ENCODE measurements at regions not wholly inside any gene's neighbourhood (a gene's known extent, or its start where the extent isn't known, plus 50 kb on each side); places are given as distances from the start of the nearest gene placed in this dataset.
"Not testable (repeated sequence)": the region's sequence is repeated elsewhere in the genome, so short reads cannot be mapped to it uniquely, and the experiment has no call there.

GRCh38 chr5:87605663-87606062 is 192.9 kb upstream of the CCNH start:
- H3K4me1 Mint-ChIP-seq = no peaks in the 10 kb centered on the region
- H3K9me3 Mint-ChIP-seq = peaks cover 2 to 11% (median 4%) of the 10 kb centered on the region in 7 donors
- DNase-seq (no peak), ATAC-seq (ENCODE audit: low read depth in 2 of 2) (no peak)
- H3K27ac Mint-ChIP-seq = no peak overlapping the region
- no peak overlapping the region for H3K4me3 Mint-ChIP-seq
- no peaks in the 10 kb centered on the region for H3K36me3 Mint-ChIP-seq
- peaks cover 0 to 5% (median 0%) of the 10 kb centered on the region in 3 donors for H3K27me3 Mint-ChIP-seq

GRCh38 chr5:87599778-87600177 is 187.0 kb upstream of the CCNH start:
- Mint-ChIP-seq H3K27ac (no peak overlapping the region), H3K27me3 (no peaks in the 10 kb centered on the region), H3K36me3 (no peaks in the 10 kb centered on the region), H3K9me3 (peaks cover 4 to 16% (median 11%) of the 10 kb centered on the region in 7 donors), H3K4me1 (no peaks in the 10 kb centered on the region), H3K4me3 (no peak overlapping the region)
- ATAC-seq (ENCODE audit: low read depth in 2 of 2) (no peak), DNase-seq (no peak)

GRCh38 chr5:87598460-87598859 is 185.7 kb upstream of the CCNH start:
- H3K36me3 Mint-ChIP-seq = no peaks in the 10 kb centered on the region
- peaks cover 4 to 15% (median 7%) of the 10 kb centered on the region in 7 donors for H3K9me3 Mint-ChIP-seq
- no peaks in the 10 kb centered on the region for H3K27me3 Mint-ChIP-seq
- ATAC-seq (ENCODE audit: low read depth in 2 of 2) = no peak
- H3K4me3 Mint-ChIP-seq = no peak overlapping the region
- no peak overlapping the region for H3K27ac Mint-ChIP-seq
- no peaks in the 10 kb centered on the region for H3K4me1 Mint-ChIP-seq
- no peak for DNase-seq

GRCh38 chr5:87594566-87594965 is 181.8 kb upstream of the CCNH start:
- H3K27ac Mint-ChIP-seq = no peak overlapping the region
- peaks cover 0 to 19% (median 3%) of the 10 kb centered on the region in 7 donors for H3K9me3 Mint-ChIP-seq
- DNase-seq (no peak), ATAC-seq (ENCODE audit: low read depth in 2 of 2) (no peak)
- H3K4me3 Mint-ChIP-seq = no peak overlapping the region
- no peaks in the 10 kb centered on the region for H3K4me1 Mint-ChIP-seq
- no peaks in the 10 kb centered on the region for H3K36me3 Mint-ChIP-seq
- H3K27me3 Mint-ChIP-seq = peaks cover 0 to 5% (median 4%) of the 10 kb centered on the region in 3 donors

- ATAC-seq (ENCODE audit: low read depth in 2 of 2) = no peak
- peaks cover 0 to 4% (median 2%) of the 10 kb centered on the region in 7 donors for H3K9me3 Mint-ChIP-seq
- no peaks in the 10 kb centered on the region for H3K36me3 Mint-ChIP-seq
- peaks cover 0 to 5% (median 4%) of the 10 kb centered on the region in 3 donors for H3K27me3 Mint-ChIP-seq
- no peak overlapping the region for H3K4me3 Mint-ChIP-seq
- peak overlapping the region in 1 of 6 donors; percentile 49 for H3K27ac Mint-ChIP-seq
- no peak for DNase-seq
- H3K4me1 Mint-ChIP-seq = no peaks in the 10 kb centered on the region
Observed at GRCh38 chr5:87589587-87589986, 176.9 kb upstream of the CCNH start.

GRCh38 chr5:87588316-87588715 is 175.6 kb upstream of the CCNH start:
- Mint-ChIP-seq H3K27me3 (peaks cover 0 to 5% (median 4%) of the 10 kb centered on the region in 3 donors), H3K27ac (no peak overlapping the region), H3K4me3 (no peak overlapping the region), H3K4me1 (no peaks in the 10 kb centered on the region), H3K9me3 (peaks cover 0 to 10% (median 3%) of the 10 kb centered on the region in 7 donors), H3K36me3 (no peaks in the 10 kb centered on the region)
- no peak for ATAC-seq (ENCODE audit: low read depth in 2 of 2)
- no peak for DNase-seq

GRCh38 chr5:87583704-87584103 is 171.0 kb upstream of the CCNH start:
- not testable (repeated sequence) for H3K27me3 Mint-ChIP-seq; ATAC-seq (ENCODE audit: low read depth in 2 of 2)

GRCh38 chr5:87582149-87582548 is 169.4 kb upstream of the CCNH start:
- Mint-ChIP-seq H3K36me3 (no peaks in the 10 kb centered on the region), H3K27ac (no peak overlapping the region), H3K9me3 (peaks cover 0 to 13% (median 4%) of the 10 kb centered on the region in 7 donors), H3K4me1 (no peaks in the 10 kb centered on the region), H3K4me3 (no peak overlapping the region), H3K27me3 (no peaks in the 10 kb centered on the region)
- no peak for DNase-seq
- ATAC-seq (ENCODE audit: low read depth in 2 of 2) = no peak

More at GRCh38 chr5:87583704-87584103, 171.0 kb upstream of the CCNH start:
- H3K27ac Mint-ChIP-seq, H3K36me3 Mint-ChIP-seq, H3K4me1 Mint-ChIP-seq, H3K4me3 Mint-ChIP-seq, DNase-seq: not testable (repeated sequence)
- peaks cover 0 to 13% (median 4%) of the 10 kb centered on the region in 7 donors for H3K9me3 Mint-ChIP-seq

GRCh38 chr5:87581661-87582060 is 168.9 kb upstream of the CCNH start:
- Mint-ChIP-seq H3K4me3 (no peak overlapping the region), H3K27me3 (no peaks in the 10 kb centered on the region), H3K27ac (no peak overlapping the region), H3K9me3 (peaks cover 0 to 13% (median 4%) of the 10 kb centered on the region in 7 donors), H3K4me1 (no peaks in the 10 kb centered on the region), H3K36me3 (no peaks in the 10 kb centered on the region)
- ATAC-seq (ENCODE audit: low read depth in 2 of 2) (no peak), DNase-seq (no peak)

- Mint-ChIP-seq H3K27ac (no peak overlapping the region), H3K36me3 (no peaks in the 10 kb centered on the region), H3K9me3 (peaks cover 0 to 13% (median 3%) of the 10 kb centered on the region in 7 donors), H3K4me3 (no peak overlapping the region), H3K27me3 (no peaks in the 10 kb centered on the region), H3K4me1 (no peaks in the 10 kb centered on the region)
- ATAC-seq (ENCODE audit: low read depth in 2 of 2) (no peak), DNase-seq (no peak)
Observed at GRCh38 chr5:87579678-87580077, 166.9 kb upstream of the CCNH start.

GRCh38 chr5:87576867-87577266 is 164.1 kb upstream of the CCNH start:
- Mint-ChIP-seq H3K27ac (no peak overlapping the region), H3K4me1 (no peaks in the 10 kb centered on the region), H3K36me3 (no peaks in the 10 kb centered on the region), H3K27me3 (no peaks in the 10 kb centered on the region), H3K4me3 (no peak overlapping the region), H3K9me3 (no peaks in the 10 kb centered on the region)
- DNase-seq (no peak), ATAC-seq (ENCODE audit: low read depth in 2 of 2) (no peak)

- not testable (repeated sequence) for ATAC-seq (ENCODE audit: low read depth in 2 of 2)
Observed at GRCh38 chr5:87576306-87576705, 163.6 kb upstream of the CCNH start.

GRCh38 chr5:87574106-87574505 is 161.4 kb upstream of the CCNH start:
- Mint-ChIP-seq H3K27me3 (no peaks in the 10 kb centered on the region), H3K4me3 (no peak overlapping the region), H3K4me1 (no peaks in the 10 kb centered on the region), H3K27ac (no peak overlapping the region), H3K36me3 (no peaks in the 10 kb centered on the region), H3K9me3 (no peaks in the 10 kb centered on the region)
- no peak for ATAC-seq (ENCODE audit: low read depth in 2 of 2)
- DNase-seq = no peak

More at GRCh38 chr5:87576306-87576705, 163.6 kb upstream of the CCNH start:
- H3K36me3 Mint-ChIP-seq, H3K9me3 Mint-ChIP-seq, H3K27ac Mint-ChIP-seq, H3K27me3 Mint-ChIP-seq, H3K4me3 Mint-ChIP-seq, H3K4me1 Mint-ChIP-seq, DNase-seq: not testable (repeated sequence)

GRCh38 chr5:87572611-87573010 is 159.9 kb upstream of the CCNH start:
- Mint-ChIP-seq H3K27ac (no peak overlapping the region), H3K36me3 (no peaks in the 10 kb centered on the region), H3K4me3 (no peak overlapping the region), H3K9me3 (no peaks in the 10 kb centered on the region), H3K27me3 (no peaks in the 10 kb centered on the region), H3K4me1 (no peaks in the 10 kb centered on the region)
- ATAC-seq (ENCODE audit: low read depth in 2 of 2) (no peak), DNase-seq (no peak)

- H3K4me3 Mint-ChIP-seq = peak overlapping the region in 1 of 8 donors; percentile 32
- H3K27me3 Mint-ChIP-seq = no peaks in the 10 kb centered on the region
- ATAC-seq (ENCODE audit: low read depth in 2 of 2) = no peak
- H3K27ac Mint-ChIP-seq = no peak overlapping the region
- DNase-seq = no peak
- H3K9me3 Mint-ChIP-seq = no peaks in the 10 kb centered on the region
- H3K4me1 Mint-ChIP-seq = no peaks in the 10 kb centered on the region
- H3K36me3 Mint-ChIP-seq = no peaks in the 10 kb centered on the region
Observed at GRCh38 chr5:87572090-87572489, 159.4 kb upstream of the CCNH start.
